Neural progenitor cell (in vitro differentiated cells): ENCODE measurements at regions not wholly inside any gene's neighbourhood (a gene's known extent, or its start where the extent isn't known, plus 50 kb on each side); places are given as distances from the start of the nearest gene placed in this dataset.

Source experiments
- EZH2 ChIP-seq: fragments of 200-600 bp; sonication (generic); IDR thresholded peaks from 2 replicates; pipeline ENCODE4 v1.6.1; 2017; ENCODE audit warnings: antibody characterized with exemption, mild to moderate bottlenecking, moderate library complexity
- EZH2phosphoT487 ChIP-seq: fragments of 200-600 bp; sonication (generic); IDR thresholded peaks from 2 replicates; pipeline ENCODE4 v1.6.1; 2017; ENCODE audit warnings: antibody characterized with exemption
- TF ChIP-seq, protein P1 (sequence below): fragments of 200-600 bp; sonication (generic); IDR thresholded peaks from 2 replicates; pipeline ENCODE4 v1.5.1; 2017; ENCODE audit warnings: antibody characterized with exemption, mild to moderate bottlenecking

GRCh38 chr2:144944546-144945220 lies 424.8 kb upstream of the ZEB2 start:
- TF ChIP-seq, protein P1, sequence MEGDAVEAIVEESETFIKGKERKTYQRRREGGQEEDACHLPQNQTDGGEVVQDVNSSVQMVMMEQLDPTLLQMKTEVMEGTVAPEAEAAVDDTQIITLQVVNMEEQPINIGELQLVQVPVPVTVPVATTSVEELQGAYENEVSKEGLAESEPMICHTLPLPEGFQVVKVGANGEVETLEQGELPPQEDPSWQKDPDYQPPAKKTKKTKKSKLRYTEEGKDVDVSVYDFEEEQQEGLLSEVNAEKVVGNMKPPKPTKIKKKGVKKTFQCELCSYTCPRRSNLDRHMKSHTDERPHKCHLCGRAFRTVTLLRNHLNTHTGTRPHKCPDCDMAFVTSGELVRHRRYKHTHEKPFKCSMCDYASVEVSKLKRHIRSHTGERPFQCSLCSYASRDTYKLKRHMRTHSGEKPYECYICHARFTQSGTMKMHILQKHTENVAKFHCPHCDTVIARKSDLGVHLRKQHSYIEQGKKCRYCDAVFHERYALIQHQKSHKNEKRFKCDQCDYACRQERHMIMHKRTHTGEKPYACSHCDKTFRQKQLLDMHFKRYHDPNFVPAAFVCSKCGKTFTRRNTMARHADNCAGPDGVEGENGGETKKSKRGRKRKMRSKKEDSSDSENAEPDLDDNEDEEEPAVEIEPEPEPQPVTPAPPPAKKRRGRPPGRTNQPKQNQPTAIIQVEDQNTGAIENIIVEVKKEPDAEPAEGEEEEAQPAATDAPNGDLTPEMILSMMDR, result no peak
- TF ChIP-seq EZH2, result no peak
- TF ChIP-seq EZH2phosphoT487, result no peak
